Ovary (tissue), 3 donors: ENCODE measurements at regions not wholly inside any gene's neighbourhood (a gene's known extent, or its start where the extent isn't known, plus 50 kb on each side); places are given as distances from the start of the nearest gene placed in this dataset.

ENCODE experiments used
- CTCF ChIP-seq, 3 donors: fragments of 450-650 bp in 2 of 3; fragments of 200-600 bp in 1 of 3; IDR thresholded peaks; one replicate each; pipeline versions ENCODE4 v1.5.1 to v1.8.0; 2016 to 2022; ENCODE audit warnings: antibody characterized with exemption in 3 of 3, mild to moderate bottlenecking in 1 of 3
- EP300 ChIP-seq: sonication (generic); formaldehyde crosslinking; IDR thresholded peaks from one replicate; pipeline ENCODE4 v1.6.1; 2017; ENCODE audit warnings: antibody characterized with exemption
- POLR2A ChIP-seq: fragments of 450-650 bp; IDR thresholded peaks from one replicate; pipeline ENCODE4 v1.6.1; 2017; ENCODE audit warnings: antibody characterized with exemption, mild to moderate bottlenecking, moderate library complexity
- donor health status: DM: no; HTN: no; CAD: no.

- no peak for TF ChIP-seq CTCF (IDR thresholded peaks at IDR 0.05)
- no peak for TF ChIP-seq POLR2A
- TF ChIP-seq EP300: no peak
Measured at GRCh38 chrX:74111245-74111644, 192.7 kb upstream of the ZCCHC13 start.
